K562 (cell line): ENCODE measurements at regions not wholly inside any gene's neighbourhood (a gene's known extent, or its start where the extent isn't known, plus 50 kb on each side); places are given as distances from the start of the nearest gene placed in this dataset.

Experiments used
- BRF1 ChIP-seq: IDR thresholded peaks from 3 replicates; pipeline ENCODE4 v1.6.1; 2011; ENCODE audit warnings: borderline replicate concordance, mild to moderate bottlenecking; ENCODE audit not compliant: insufficient read length; ENCODE audit errors: extremely low read depth
- FIP1L1 ChIP-seq: fragments of 200-400 bp; formaldehyde crosslinking; IDR thresholded peaks from 2 replicates; pipeline ENCODE4 v1.6.1; 2018; ENCODE audit warnings: mild to moderate bottlenecking, low read depth, low read length; ENCODE audit not compliant: poor library complexity, severe bottlenecking
- MEIS2 ChIP-seq: fragments of 450-650 bp; IDR thresholded peaks from 2 replicates; pipeline ENCODE4 v1.6.1; 2014; ENCODE audit warnings: mild to moderate bottlenecking; ENCODE audit not compliant: partially characterized antibody
- MTF1 ChIP-seq: fragments of 250-450 bp; sonication (Bioruptor Pico); IDR thresholded peaks from 2 replicates; pipeline ENCODE4 v1.9.0; 2021; ENCODE audit warnings: moderate library complexity, mild to moderate bottlenecking, inconsistent platforms, borderline replicate concordance
- NFXL1 ChIP-seq: fragments of 450-650 bp; formaldehyde crosslinking; IDR thresholded peaks from 2 replicates; pipeline ENCODE4 v1.4.0; 2021; ENCODE audit warnings: mild to moderate bottlenecking
- RCOR1 ChIP-seq, 2 experiments: IDR thresholded peaks; 2 replicates each; pipeline ENCODE4 v1.6.1; 2012; ENCODE audit warnings: low read depth in 2 of 2, low read length in 2 of 2, borderline replicate concordance in 1 of 2, improper control_type of control experiment in 1 of 2
- SMAD2 ChIP-seq: fragments of 150-350 bp; IDR thresholded peaks from 2 replicates; pipeline ENCODE4 v1.6.1; 2014; ENCODE audit warnings: low read depth, mild to moderate bottlenecking, low read length
- SNIP1 ChIP-seq: fragments of 450-650 bp; IDR thresholded peaks from 2 replicates; pipeline ENCODE4 v1.7.1; 2017; ENCODE audit warnings: low read depth, mild to moderate bottlenecking
- THRA ChIP-seq: fragments of 450-650 bp; IDR thresholded peaks from 2 replicates; pipeline ENCODE4 v1.6.1; 2017; ENCODE audit warnings: mild to moderate bottlenecking, moderate library complexity
- ZNF398 ChIP-seq: fragments of 250-450 bp; sonication (Bioruptor Pico); IDR thresholded peaks from 2 replicates; pipeline ENCODE4 v1.8.0; 2021; ENCODE audit warnings: moderate library complexity, mild to moderate bottlenecking, inconsistent platforms
- ZNF41 ChIP-seq: fragments of 250-450 bp; sonication (Bioruptor Pico); conservative IDR thresholded peaks from 2 replicates; pipeline ENCODE4 v1.4.0; 2020; ENCODE audit warnings: mild to moderate bottlenecking
- ZNF830 ChIP-seq: fragments of 250-450 bp; sonication (Bioruptor Pico); IDR thresholded peaks from 2 replicates; pipeline ENCODE4 v1.5.0; 2021; ENCODE audit warnings: mild to moderate bottlenecking

GRCh38 chr1:30307182-30307581 lies 416.2 kb downstream of the MATN1 start (continued):
- no peak for TF ChIP-seq ZNF398 (CRISPR knock-in tag)
- no peak for TF ChIP-seq NFXL1
- no peak for TF ChIP-seq MEIS2
- TF ChIP-seq THRA, result no peak
- no peak for TF ChIP-seq SMAD2
- TF ChIP-seq ZNF41 (CRISPR knock-in tag), result no peak
- TF ChIP-seq MTF1, result no peak
- TF ChIP-seq FIP1L1, result no peak
- TF ChIP-seq ZNF830, result no peak
- no peak for TF ChIP-seq BRF1
- TF ChIP-seq SNIP1, result no peak
- TF ChIP-seq RCOR1 (IDR thresholded peaks at IDR 0.05; ENCODE audit: borderline replicate concordance in 1 of 2, low read depth in 2 of 2, low read length in 2 of 2), result no peak
